ENCODE measurements at regions not wholly inside any gene's neighbourhood (a gene's known extent, or its start where the extent isn't known, plus 50 kb on each side); places are given as distances from the start of the nearest gene placed in this dataset.

DNA sequence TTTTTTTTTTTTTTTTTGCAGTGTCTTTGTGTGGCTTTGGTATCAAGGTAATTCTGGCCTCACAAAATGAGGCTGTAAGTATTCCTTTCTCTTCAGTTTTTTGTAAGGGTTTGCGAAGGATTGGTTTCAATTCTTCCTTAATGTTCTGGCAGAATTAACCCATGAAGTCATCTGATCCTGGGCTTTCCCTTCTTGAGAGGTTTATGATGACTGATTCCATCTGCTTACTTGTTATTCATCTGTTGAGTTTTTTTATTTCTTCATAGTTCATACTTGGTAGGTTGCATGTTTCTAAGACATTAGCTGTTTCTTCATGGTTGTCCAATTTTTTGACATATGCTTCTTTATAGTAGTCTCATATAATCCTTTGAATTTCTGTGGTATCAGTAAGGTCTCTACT, 181.4 kb upstream of the PDE5A start:
- no peak for TF ChIP-seq EZH2phosphoT487 (IDR thresholded peaks at IDR 0.05; ENCODE audit: low read depth)
- no peaks in the 10 kb centered on the region for H3K27me3 ChIP-seq (ENCODE audit: low read depth, low read length)
- H3K4me2 ChIP-seq (ENCODE audit: low read length) = no peak overlapping the region
- H2AFZ ChIP-seq (ENCODE audit: low read depth, low read length) = no peak overlapping the region
- H3K36me3 ChIP-seq (replicated peaks; ENCODE audit: low read depth, low read length) = no peaks in the 10 kb centered on the region
- no peak overlapping the region for H3K27ac ChIP-seq (ENCODE audit: low read length)
- no peaks in the 10 kb centered on the region for H4K20me1 ChIP-seq (ENCODE audit: insufficient read depth, low read length)
- H3K9me3 ChIP-seq (ENCODE audit: insufficient read depth, low read length) = no peaks in the 10 kb centered on the region
- no peak overlapping the region for H3K4me3 ChIP-seq (ENCODE audit: low read length)
- H3K4me1 ChIP-seq (ENCODE audit: low read length) = no peaks in the 10 kb centered on the region
- no peak overlapping the region for H3K9ac ChIP-seq (ENCODE audit: low read length)
- no peaks in the 10 kb centered on the region for H3K79me2 ChIP-seq (ENCODE audit: low read length)

DNA sequence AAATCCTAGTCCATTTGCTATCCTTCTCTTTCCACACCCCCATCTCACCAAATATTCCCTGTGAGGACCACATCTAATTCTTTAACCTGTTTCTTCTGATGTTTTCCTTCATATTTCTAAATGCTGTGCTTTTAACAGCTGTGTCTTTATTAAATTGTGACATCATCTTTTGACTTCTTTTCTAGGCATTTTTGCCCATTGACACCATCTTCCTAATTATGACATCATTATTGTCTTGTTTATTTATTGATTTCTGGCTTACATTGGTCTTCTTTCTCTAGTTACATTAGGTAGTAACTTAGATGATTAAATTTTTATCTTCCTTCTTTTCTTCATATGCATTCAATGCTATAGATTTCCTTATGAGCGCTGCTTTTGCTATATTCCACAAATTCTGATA, 175.8 kb upstream of the PDE5A start:
- H4K20me1 ChIP-seq (ENCODE audit: insufficient read depth, low read length) = no peaks in the 10 kb centered on the region
- no peak overlapping the region for H3K27ac ChIP-seq (ENCODE audit: low read length)
- H3K27me3 ChIP-seq (ENCODE audit: low read depth, low read length) = peaks cover 4% of the 10 kb centered on the region; the same call in 1 of the 2 replicates
- H3K9me3 ChIP-seq (ENCODE audit: insufficient read depth, low read length) = no peaks in the 10 kb centered on the region
- no peak overlapping the region for H3K9ac ChIP-seq (ENCODE audit: low read length)
- H3K79me2 ChIP-seq (ENCODE audit: low read length) = no peaks in the 10 kb centered on the region
- H3K4me3 ChIP-seq (ENCODE audit: low read length) = no peak overlapping the region
- no peak overlapping the region for H2AFZ ChIP-seq (ENCODE audit: low read depth, low read length)
- TF ChIP-seq, protein P1, sequence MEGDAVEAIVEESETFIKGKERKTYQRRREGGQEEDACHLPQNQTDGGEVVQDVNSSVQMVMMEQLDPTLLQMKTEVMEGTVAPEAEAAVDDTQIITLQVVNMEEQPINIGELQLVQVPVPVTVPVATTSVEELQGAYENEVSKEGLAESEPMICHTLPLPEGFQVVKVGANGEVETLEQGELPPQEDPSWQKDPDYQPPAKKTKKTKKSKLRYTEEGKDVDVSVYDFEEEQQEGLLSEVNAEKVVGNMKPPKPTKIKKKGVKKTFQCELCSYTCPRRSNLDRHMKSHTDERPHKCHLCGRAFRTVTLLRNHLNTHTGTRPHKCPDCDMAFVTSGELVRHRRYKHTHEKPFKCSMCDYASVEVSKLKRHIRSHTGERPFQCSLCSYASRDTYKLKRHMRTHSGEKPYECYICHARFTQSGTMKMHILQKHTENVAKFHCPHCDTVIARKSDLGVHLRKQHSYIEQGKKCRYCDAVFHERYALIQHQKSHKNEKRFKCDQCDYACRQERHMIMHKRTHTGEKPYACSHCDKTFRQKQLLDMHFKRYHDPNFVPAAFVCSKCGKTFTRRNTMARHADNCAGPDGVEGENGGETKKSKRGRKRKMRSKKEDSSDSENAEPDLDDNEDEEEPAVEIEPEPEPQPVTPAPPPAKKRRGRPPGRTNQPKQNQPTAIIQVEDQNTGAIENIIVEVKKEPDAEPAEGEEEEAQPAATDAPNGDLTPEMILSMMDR (IDR thresholded peaks at IDR 0.05; ENCODE audit: low read depth, low read length) = no peak
- no peak for TF ChIP-seq EZH2phosphoT487 (IDR thresholded peaks at IDR 0.05; ENCODE audit: low read depth)
- no peaks in the 10 kb centered on the region for H3K4me1 ChIP-seq (ENCODE audit: low read length)
- no peaks in the 10 kb centered on the region for H3K36me3 ChIP-seq (replicated peaks; ENCODE audit: low read depth, low read length)
- H3K4me2 ChIP-seq (ENCODE audit: low read length) = no peak overlapping the region

DNA sequence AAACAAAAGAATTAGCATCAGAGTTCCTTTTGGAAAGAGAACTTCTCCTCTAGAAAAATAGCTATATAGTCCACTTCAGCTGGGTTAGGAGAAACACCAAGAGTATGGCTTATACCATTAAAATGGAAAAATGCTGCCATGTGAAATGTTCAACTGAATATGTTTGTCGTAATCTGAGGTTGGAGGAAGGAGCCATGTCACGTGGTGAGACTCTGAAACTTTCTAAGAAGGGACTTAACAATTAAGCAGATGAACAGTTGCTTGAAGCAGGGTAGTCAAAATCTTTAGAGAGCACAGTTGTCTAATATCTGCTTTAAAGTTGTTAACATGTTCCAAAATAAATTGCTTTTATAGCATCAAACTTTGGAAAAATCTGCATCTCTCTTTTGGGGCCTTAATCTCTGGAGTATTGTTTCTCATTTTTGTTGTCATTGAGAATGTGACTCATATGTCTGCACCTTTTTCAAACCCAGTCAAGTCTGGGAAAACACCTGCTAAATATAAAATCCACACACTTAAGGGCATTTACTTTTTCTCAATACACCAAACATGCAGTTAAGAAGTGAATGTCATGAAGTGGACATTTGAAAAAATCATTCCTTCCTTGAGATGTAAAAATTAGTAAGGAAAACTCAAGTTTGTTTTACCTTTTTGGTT, 168.8 kb upstream of the PDE5A start:
- no peaks in the 10 kb centered on the region for H3K36me3 ChIP-seq (replicated peaks; ENCODE audit: low read depth, low read length)
- no peaks in the 10 kb centered on the region for H3K4me1 ChIP-seq (ENCODE audit: low read length)
- no peak overlapping the region for H3K4me2 ChIP-seq (ENCODE audit: low read length)
- H2AFZ ChIP-seq (ENCODE audit: low read depth, low read length) = no peak overlapping the region
- no peaks in the 10 kb centered on the region for H3K79me2 ChIP-seq (ENCODE audit: low read length)
- no peak for TF ChIP-seq EZH2phosphoT487 (IDR thresholded peaks at IDR 0.05; ENCODE audit: low read depth)
- TF ChIP-seq, protein P1 (IDR thresholded peaks at IDR 0.05; ENCODE audit: low read depth, low read length) = no peak
- H3K27me3 ChIP-seq (ENCODE audit: low read depth, low read length) = peaks cover 4% of the 10 kb centered on the region; the same call in 1 of the 2 replicates
- H4K20me1 ChIP-seq (ENCODE audit: insufficient read depth, low read length) = no peaks in the 10 kb centered on the region
- H3K27ac ChIP-seq (ENCODE audit: low read length) = no peak overlapping the region
- H3K9me3 ChIP-seq (ENCODE audit: insufficient read depth, low read length) = no peaks in the 10 kb centered on the region
- no peak overlapping the region for H3K9ac ChIP-seq (ENCODE audit: low read length)
- no peak overlapping the region for H3K4me3 ChIP-seq (ENCODE audit: low read length)

DNA sequence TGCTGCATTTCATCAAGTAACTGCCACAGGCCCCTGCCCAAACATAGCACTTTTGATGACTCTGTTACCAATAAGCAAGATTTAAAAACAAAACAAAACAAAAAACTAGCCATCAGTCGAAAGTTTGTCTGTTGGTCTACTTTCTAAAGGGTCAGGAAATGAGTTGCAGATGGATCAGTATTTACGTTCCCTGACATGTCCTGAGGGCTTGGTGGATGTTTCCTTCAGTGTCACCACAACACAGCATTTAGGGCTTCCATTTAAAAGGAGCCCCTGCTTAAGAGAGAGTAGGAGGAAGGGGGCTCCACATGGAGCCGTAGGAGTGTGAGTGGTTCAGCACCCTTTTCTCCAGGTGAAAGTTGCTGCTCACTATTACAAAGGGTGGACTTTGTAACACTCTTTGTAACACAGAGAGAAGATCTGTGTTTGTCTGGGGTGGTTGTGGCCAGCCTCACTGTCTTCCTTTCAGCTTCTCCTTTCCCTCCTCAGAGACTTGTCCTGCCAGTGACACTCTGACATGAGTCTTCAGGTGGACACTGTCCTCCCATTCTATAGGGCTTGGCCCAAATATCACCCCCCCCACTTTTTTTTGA, 167.5 kb upstream of the PDE5A start:
- no peak for TF ChIP-seq EZH2phosphoT487 (IDR thresholded peaks at IDR 0.05; ENCODE audit: low read depth)
- TF ChIP-seq, protein P1 (IDR thresholded peaks at IDR 0.05; ENCODE audit: low read depth, low read length) = no peak
- Histone ChIP-seq H3K9ac (ENCODE audit: low read length) (no peak overlapping the region), H4K20me1 (ENCODE audit: insufficient read depth, low read length) (no peaks in the 10 kb centered on the region), H3K4me3 (ENCODE audit: low read length) (no peak overlapping the region), H3K79me2 (ENCODE audit: low read length) (no peaks in the 10 kb centered on the region), H3K36me3 (replicated peaks; ENCODE audit: low read depth, low read length) (no peaks in the 10 kb centered on the region), H3K9me3 (ENCODE audit: insufficient read depth, low read length) (no peaks in the 10 kb centered on the region), H3K4me2 (ENCODE audit: low read length) (no peak overlapping the region), H3K4me1 (ENCODE audit: low read length) (no peaks in the 10 kb centered on the region), H3K27ac (ENCODE audit: low read length) (no peak overlapping the region), H3K27me3 (ENCODE audit: low read depth, low read length) (peaks cover 4% of the 10 kb centered on the region; the same call in 1 of the 2 replicates), H2AFZ (ENCODE audit: low read depth, low read length) (no peak overlapping the region)

Measured in OCI-LY3 (cell line).